SK-N-SH treated with all-trans-retinoic acid at 6 μM for 48 hours (cell line): ENCODE measurements at regions not wholly inside any gene's neighbourhood (a gene's known extent, or its start where the extent isn't known, plus 50 kb on each side); places are given as distances from the start of the nearest gene placed in this dataset.

ENCODE experiments used
- ARNTL ChIP-seq: fragments of 450-650 bp; formaldehyde crosslinking; IDR thresholded peaks from 2 replicates; pipeline ENCODE4 v1.5.0; 2020; ENCODE audit warnings: low read depth, mild to moderate bottlenecking, moderate library complexity, borderline replicate concordance
- CSDC2 ChIP-seq: fragments of 250-450 bp; sonication (Bioruptor Pico); IDR thresholded peaks from 2 replicates; pipeline ENCODE4 v1.5.0; 2020; ENCODE audit warnings: mild to moderate bottlenecking, moderate library complexity
- CSRNP3 ChIP-seq: fragments of 250-450 bp; sonication (Bioruptor Pico); IDR thresholded peaks from 2 replicates; pipeline ENCODE4 v1.5.1; 2021; ENCODE audit warnings: mild to moderate bottlenecking, moderate library complexity
- PATZ1 ChIP-seq: fragments of 250-450 bp; sonication (Bioruptor Pico); IDR thresholded peaks from 2 replicates; pipeline ENCODE4 v1.8.0; 2020; ENCODE audit warnings: mild to moderate bottlenecking, moderate library complexity, borderline replicate concordance
- TCF4 ChIP-seq: fragments of 250-450 bp; sonication (Bioruptor Pico); IDR thresholded peaks from 2 replicates; pipeline ENCODE4 v1.8.0; 2021; ENCODE audit warnings: mild to moderate bottlenecking, moderate library complexity, borderline replicate concordance
- TSHZ2 ChIP-seq: fragments of 250-450 bp; sonication (Bioruptor Pico); IDR thresholded peaks from 2 replicates; pipeline ENCODE4 v1.5.0; 2020; ENCODE audit warnings: mild to moderate bottlenecking, moderate library complexity
- ZFP3 ChIP-seq: fragments of 250-450 bp; sonication (Bioruptor Pico); IDR thresholded peaks from 2 replicates; pipeline ENCODE4 v1.5.0; 2020; ENCODE audit warnings: mild to moderate bottlenecking, moderate library complexity
- ZFP30 ChIP-seq: fragments of 450-650 bp; formaldehyde crosslinking; IDR thresholded peaks from 2 replicates; pipeline ENCODE4 v1.5.0; 2022; ENCODE audit warnings: mild to moderate bottlenecking, moderate library complexity
- ZNF565 ChIP-seq: fragments of 450-650 bp; formaldehyde crosslinking; conservative IDR thresholded peaks from 2 replicates; pipeline ENCODE4 v1.5.0; 2020; ENCODE audit warnings: low read depth, mild to moderate bottlenecking, moderate library complexity
- ZNF70 ChIP-seq: fragments of 450-650 bp; formaldehyde crosslinking; IDR thresholded peaks from 2 replicates; pipeline ENCODE4 v1.5.0; 2020; ENCODE audit warnings: mild to moderate bottlenecking, moderate library complexity
- ZNF8 ChIP-seq: fragments of 450-650 bp; formaldehyde crosslinking; IDR thresholded peaks from 2 replicates; pipeline ENCODE4 v1.5.0; 2020; ENCODE audit warnings: mild to moderate bottlenecking, moderate library complexity

- TF ChIP-seq ZFP3 (CRISPR knock-in tag) (no peak), ZNF8 (CRISPR knock-in tag) (no peak), PATZ1 (CRISPR knock-in tag) (no peak), TSHZ2 (no peak), CSRNP3 (CRISPR knock-in tag) (no peak), ARNTL (CRISPR knock-in tag) (no peak), CSDC2 (CRISPR knock-in tag) (no peak), TCF4 (CRISPR knock-in tag) (no peak), ZFP30 (CRISPR knock-in tag) (no peak), ZNF70 (no peak), ZNF565 (CRISPR knock-in tag) (no peak)
Observed at GRCh38 chr7:46224363-46224762, 303.3 kb upstream of the IGFBP3 start.
